GM12878 (cell line): ENCODE measurements at regions not wholly inside any gene's neighbourhood (a gene's known extent, or its start where the extent isn't known, plus 50 kb on each side); places are given as distances from the start of the nearest gene placed in this dataset.
"Not testable (repeated sequence)": the region's sequence is repeated elsewhere in the genome, so short reads cannot be mapped to it uniquely, and the experiment has no call there.

Experiments
- ATAC-seq: fragments of 200-7000 bp; cut with Tn5 transposase; 3 replicates; pipeline ENCODE4 v1.9.1; 2020; ENCODE audit warnings: mild to moderate bottlenecking, moderate library complexity
- BruUV-seq: library from RNA; stranded (reverse); fragments of 400-500 nt; replicated peaks from 2 replicates; lab custom pipeline; 2021; lab: Mats Ljungman, UMichigan
- CTCF ChIA-PET: fragments of 300-600 bp; sonication (Branson Sonifier 250); formaldehyde crosslinking; extraction: SDS; loops from one replicate; lab custom pipeline; 2021; ENCODE audit warnings: inconsistent platforms; lab: Yijun Ruan, JAX
- POLR2A ChIA-PET: fragments of 350-600 bp; formaldehyde crosslinking; extraction: SDS; loops from one replicate; lab custom pipeline; 2021; ENCODE audit warnings: inconsistent platforms; lab: Charles Lee
- RAD21 ChIA-PET: fragments of 300-600 bp; sonication (Branson Sonifier 250); formaldehyde crosslinking; loops from one replicate; lab custom pipeline; 2023; ENCODE audit warnings: antibody characterized with exemption; ENCODE audit not compliant: unreplicated experiment; lab: Charles Lee
- SMC1A ChIA-PET: fragments of 300-600 bp; sonication (Branson Sonifier 250); formaldehyde crosslinking; loops from one replicate; lab custom pipeline; 2023; ENCODE audit not compliant: unreplicated experiment, uncharacterized antibody; lab: Charles Lee
- DNase-seq: peaks from one replicate; pipeline ENCODE4 v3.0.0-alpha.2; 2011; ENCODE audit warnings: low read depth, low spot score
- FAIRE-seq: peaks from 3 replicates; lab custom pipeline; 2011; peaks lifted over from hg19 to GRCh38; lab: Jason Lieb, UNC
- H2AFZ ChIP-seq: 2 replicates; pipeline ENCODE4 v1.6.0; 2011; ENCODE audit warnings: low read depth, low read length, control low read depth; ENCODE audit not compliant: control insufficient read depth
- H3K27ac ChIP-seq: 2 replicates; pipeline ENCODE4 v1.5.1; 2011; ENCODE audit warnings: control low read depth; ENCODE audit not compliant: control insufficient read depth, insufficient read depth
- H3K27me3 ChIP-seq, 2 experiments: replicated peaks in 1 of 2; 2 replicates each; pipeline versions ENCODE4 v1.6.0 to v1.6.1; 2011; ENCODE audit warnings: low read length in 1 of 2; ENCODE audit not compliant: control insufficient read depth in 2 of 2, insufficient read depth in 2 of 2
- H3K36me3 ChIP-seq, 2 experiments: 2 replicates each; pipeline ENCODE4 v1.5.1; 2011; ENCODE audit warnings: low read length in 1 of 2; ENCODE audit not compliant: control insufficient read depth in 2 of 2, insufficient read depth in 2 of 2
- H3K4me1 ChIP-seq: 2 replicates; pipeline ENCODE4 v1.6.1; 2011; ENCODE audit warnings: mild to moderate bottlenecking, low read length, moderate library complexity, mixed read lengths; ENCODE audit not compliant: control insufficient read depth, insufficient read depth
- H3K4me2 ChIP-seq: 2 replicates; pipeline ENCODE4 v1.6.0; 2011; ENCODE audit warnings: control low read depth; ENCODE audit not compliant: control insufficient read depth, insufficient read depth
- H3K4me3 ChIP-seq: fragments of 200-600 bp; sonication (generic); 2 replicates; pipeline ENCODE4 v1.5.1; 2016
- H3K79me2 ChIP-seq: 2 replicates; pipeline ENCODE4 v1.6.0; 2011; ENCODE audit warnings: low read length; ENCODE audit not compliant: control insufficient read depth, insufficient read depth
- H3K9ac ChIP-seq: 2 replicates; pipeline ENCODE4 v1.8.0; 2011; ENCODE audit warnings: low read length, control low read depth, mixed read lengths; ENCODE audit not compliant: control insufficient read depth, insufficient read depth
- H3K9me3 ChIP-seq: replicated peaks from 3 replicates; pipeline ENCODE4 v1.5.1; 2011; ENCODE audit warnings: mild to moderate bottlenecking, low read length; ENCODE audit not compliant: control insufficient read depth, insufficient read depth
- H4K20me1 ChIP-seq: 2 replicates; pipeline ENCODE4 v1.6.0; 2011; ENCODE audit not compliant: control insufficient read depth, insufficient read depth
- BCLAF1 ChIP-seq: fragments of 450-650 bp; IDR thresholded peaks from 2 replicates; pipeline ENCODE4 v1.6.1; 2017; ENCODE audit warnings: antibody characterized with exemption, mild to moderate bottlenecking, moderate library complexity
- ZBTB40 ChIP-seq: fragments of 450-650 bp; IDR thresholded peaks from 2 replicates; pipeline ENCODE4 v1.6.1; 2016; ENCODE audit warnings: mild to moderate bottlenecking, moderate library complexity, borderline replicate concordance
- ZSCAN29 ChIP-seq: fragments of 450-650 bp; IDR thresholded peaks from 2 replicates; pipeline ENCODE4 v1.6.1; 2017; ENCODE audit warnings: mild to moderate bottlenecking, moderate library complexity
- WGBS: methylation state at CpG from one replicate; pipeline ENCODE4 v1.1.6; 2016; ENCODE audit warnings: low lambda C conversion rate; ENCODE audit not compliant: insufficient replicate concordance, insufficient coverage; ENCODE audit errors: missing lambda C conversion rate; 5-methylcytosine and 5-hydroxymethylcytosine counted together
- in situ Hi-C: fragments of 300-500 bp; cut with MboI; formaldehyde crosslinking; loops from 9 replicates; pipeline ENCODE4 v1.14.3; 2018; ENCODE audit warnings: mixed read lengths
- intact Hi-C: fragments of 100-400 bp; cut with micrococcal nuclease; formaldehyde crosslinking; loops from one replicate; pipeline ENCODE4 v1.14.2; 2022; ENCODE audit not compliant: unreplicated experiment

- ATAC-seq (no peak), FAIRE-seq (no peak), DNase-seq (no peak)
- H3K9ac ChIP-seq: no peak overlapping the region
- intact Hi-C loops (no loop called here), in situ Hi-C loops (no loop called here)
- H3K27me3 ChIP-seq: no peaks in the 10 kb centered on the region
- SMC1A ChIA-PET: no interaction called here
- no peaks in the 10 kb centered on the region; the same call in 2 of the 3 replicates for H3K9me3 ChIP-seq
- CTCF ChIA-PET: no interaction called here
- POLR2A ChIA-PET: no interaction called here
- BruUV-seq: no TSS peak
- no peaks in the 10 kb centered on the region for H4K20me1 ChIP-seq
- no peak overlapping the region for H3K4me2 ChIP-seq
- H3K27ac ChIP-seq: no peak overlapping the region
- RAD21 ChIA-PET: no interaction called here
- 30% methylated on average over 3 of the region's 6 CpGs for WGBS
- no peaks in the 10 kb centered on the region for H3K36me3 ChIP-seq
- H3K4me1 ChIP-seq: no peaks in the 10 kb centered on the region
- H3K79me2 ChIP-seq: no peaks in the 10 kb centered on the region
- no peak overlapping the region for H2AFZ ChIP-seq
- H3K4me3 ChIP-seq: no peak overlapping the region
- no peak for TF ChIP-seq ZBTB40
- no peak for TF ChIP-seq BCLAF1
- TF ChIP-seq ZSCAN29: no peak
- TF ChIP-seq, all 136 proteins: peak for 0
Observed at GRCh38 chrX:126670258-126670657, 117.6 kb upstream of the DCAF12L1 start.

- H4K20me1 ChIP-seq, H3K36me3 ChIP-seq, BruUV-seq, RAD21 ChIA-PET, FAIRE-seq, H3K4me3 ChIP-seq, intact Hi-C loops, H3K79me2 ChIP-seq, POLR2A ChIA-PET, H3K9ac ChIP-seq, H3K4me1 ChIP-seq, SMC1A ChIA-PET, H3K9me3 ChIP-seq, H3K27me3 ChIP-seq, ATAC-seq, in situ Hi-C loops, DNase-seq, H3K27ac ChIP-seq, H3K4me2 ChIP-seq, H2AFZ ChIP-seq, CTCF ChIA-PET: not testable (repeated sequence)
- WGBS: 69% methylated on average over 22 of the region's 22 CpGs
Observed at GRCh38 chrX:126673366-126673765, 120.8 kb upstream of the DCAF12L1 start.
